ENCODE measurements at regions not wholly inside any gene's neighbourhood (a gene's known extent, or its start where the extent isn't known, plus 50 kb on each side); places are given as distances from the start of the nearest gene placed in this dataset.

- Histone ChIP-seq H3K27me3 (replicated peaks in 1 of 2; ENCODE audit: control insufficient read depth in 2 of 2, insufficient read depth in 2 of 2, low read length in 1 of 2) (no peaks in the 10 kb centered on the region), H3K9me3 (replicated peaks; ENCODE audit: control insufficient read depth, insufficient read depth, low read length) (no peaks in the 10 kb centered on the region), H4K20me1 (ENCODE audit: control insufficient read depth, insufficient read depth) (no peaks in the 10 kb centered on the region), H3K36me3 (ENCODE audit: control insufficient read depth in 2 of 2, insufficient read depth in 2 of 2, low read length in 1 of 2) (no peaks in the 10 kb centered on the region), H3K4me2 (ENCODE audit: control insufficient read depth, insufficient read depth) (no peak overlapping the region), H3K27ac (ENCODE audit: control insufficient read depth, insufficient read depth) (no peak overlapping the region), H3K4me1 (ENCODE audit: control insufficient read depth, insufficient read depth, low read length) (no peaks in the 10 kb centered on the region), H2AFZ (ENCODE audit: control insufficient read depth, low read depth, low read length) (no peak overlapping the region), H3K4me3 (no peak overlapping the region), H3K9ac (ENCODE audit: control insufficient read depth, insufficient read depth, low read length) (no peak overlapping the region), H3K79me2 (ENCODE audit: control insufficient read depth, insufficient read depth, low read length) (no peaks in the 10 kb centered on the region)
- in situ Hi-C loops (cut with MboI) (no loop called here), intact Hi-C loops (cut with micrococcal nuclease; ENCODE audit: unreplicated experiment) (no loop called here)
- TF ChIP-seq, protein P1, sequence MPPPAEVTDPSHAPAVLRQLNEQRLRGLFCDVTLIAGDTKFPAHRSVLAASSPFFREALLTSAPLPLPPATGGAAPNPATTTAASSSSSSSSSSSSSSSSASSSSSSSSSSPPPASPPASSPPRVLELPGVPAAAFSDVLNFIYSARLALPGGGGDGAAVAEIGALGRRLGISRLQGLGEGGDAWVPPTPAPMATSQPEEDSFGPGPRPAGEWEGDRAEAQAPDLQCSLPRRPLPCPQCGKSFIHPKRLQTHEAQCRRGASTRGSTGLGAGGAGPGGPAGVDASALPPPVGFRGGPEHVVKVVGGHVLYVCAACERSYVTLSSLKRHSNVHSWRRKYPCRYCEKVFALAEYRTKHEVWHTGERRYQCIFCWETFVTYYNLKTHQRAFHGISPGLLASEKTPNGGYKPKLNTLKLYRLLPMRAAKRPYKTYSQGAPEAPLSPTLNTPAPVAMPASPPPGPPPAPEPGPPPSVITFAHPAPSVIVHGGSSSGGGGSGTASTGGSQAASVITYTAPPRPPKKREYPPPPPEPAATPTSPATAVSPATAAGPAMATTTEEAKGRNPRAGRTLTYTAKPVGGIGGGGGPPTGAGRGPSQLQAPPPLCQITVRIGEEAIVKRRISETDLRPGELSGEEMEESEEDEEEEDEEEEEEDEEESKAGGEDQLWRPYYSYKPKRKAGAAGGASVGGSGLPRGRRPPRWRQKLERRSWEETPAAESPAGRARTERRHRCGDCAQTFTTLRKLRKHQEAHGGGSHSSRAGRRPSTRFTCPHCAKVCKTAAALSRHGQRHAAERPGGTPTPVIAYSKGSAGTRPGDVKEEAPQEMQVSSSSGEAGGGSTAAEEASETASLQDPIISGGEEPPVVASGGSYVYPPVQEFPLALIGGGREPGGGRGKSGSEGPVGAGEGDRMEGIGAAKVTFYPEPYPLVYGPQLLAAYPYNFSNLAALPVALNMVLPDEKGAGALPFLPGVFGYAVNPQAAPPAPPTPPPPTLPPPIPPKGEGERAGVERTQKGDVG (CRISPR knock-in tag; IDR thresholded peaks at IDR 0.05): no peak
- no peak for TF ChIP-seq CHD2 (IDR thresholded peaks at IDR 0.05; ENCODE audit: borderline replicate concordance, low read depth, low read length)
- TF ChIP-seq YY1 (IDR thresholded peaks at IDR 0.05; ENCODE audit: low read depth, low read length): no peak
- TF ChIP-seq BCL11A (IDR thresholded peaks at IDR 0.05; ENCODE audit: low read depth, low read length): no peak
- TF ChIP-seq TCF12 (IDR thresholded peaks at IDR 0.05; ENCODE audit: low read depth, low read length): no peak
- TF ChIP-seq IRF4 (IDR thresholded peaks at IDR 0.05; ENCODE audit: low read depth, low read length): no peak
- TF ChIP-seq RELA (IDR thresholded peaks at IDR 0.05; ENCODE audit: borderline replicate concordance, partially characterized antibody): no peak
- TF ChIP-seq NR2F1 (conservative IDR thresholded peaks at IDR 0.05): no peak
- TF ChIP-seq, protein P2, sequence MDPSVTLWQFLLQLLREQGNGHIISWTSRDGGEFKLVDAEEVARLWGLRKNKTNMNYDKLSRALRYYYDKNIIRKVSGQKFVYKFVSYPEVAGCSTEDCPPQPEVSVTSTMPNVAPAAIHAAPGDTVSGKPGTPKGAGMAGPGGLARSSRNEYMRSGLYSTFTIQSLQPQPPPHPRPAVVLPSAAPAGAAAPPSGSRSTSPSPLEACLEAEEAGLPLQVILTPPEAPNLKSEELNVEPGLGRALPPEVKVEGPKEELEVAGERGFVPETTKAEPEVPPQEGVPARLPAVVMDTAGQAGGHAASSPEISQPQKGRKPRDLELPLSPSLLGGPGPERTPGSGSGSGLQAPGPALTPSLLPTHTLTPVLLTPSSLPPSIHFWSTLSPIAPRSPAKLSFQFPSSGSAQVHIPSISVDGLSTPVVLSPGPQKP (IDR thresholded peaks at IDR 0.05; ENCODE audit: low read depth, low read length): no peak
- TF ChIP-seq IKZF2 (IDR thresholded peaks at IDR 0.05): no peak
- no peak for TF ChIP-seq ATF7 (IDR thresholded peaks at IDR 0.05; ENCODE audit: low read depth)
- TF ChIP-seq NRF1 (conservative IDR thresholded peaks at IDR 0.05; ENCODE audit: low read depth, low read length): no peak
- BruUV-seq (replicated peaks): no TSS peak
- no peak for FAIRE-seq
- ChIA-PET POLR2A (no interaction called here), SMC1A (ENCODE audit: uncharacterized antibody, unreplicated experiment) (interaction anchor here (1.5 kb wide), 1 partner anchor 8 kb away, joined by 3 read pairs; no protein-coding TSS in a partner anchor), RAD21 (ENCODE audit: unreplicated experiment) (no interaction called here), CTCF (no interaction called here)
- ATAC-seq: no peak
- DNase-seq (ENCODE audit: low read depth, low spot score): no peak
- 0% methylated on average over 2 of the region's 2 CpGs for WGBS (ENCODE audit: insufficient coverage, insufficient replicate concordance, low lambda C conversion rate, missing lambda C conversion rate)
These were observed 701.5 kb upstream of the ID4 start for GRCh38 chr6:19135706-19136105.

Measured in GM12878 (cell line).